DOHH2 (cell line): ENCODE measurements at regions not wholly inside any gene's neighbourhood (a gene's known extent, or its start where the extent isn't known, plus 50 kb on each side); places are given as distances from the start of the nearest gene placed in this dataset.

Source experiments
- H3F3A ChIP-seq: fragments of 200-600 bp; sonication (generic), shearing (Covaris generic); 2 replicates; pipeline ENCODE4 v1.6.0; 2016; ENCODE audit warnings: antibody characterized with exemption, mild to moderate bottlenecking; ENCODE audit not compliant: control insufficient read depth, insufficient read depth
- H3K27ac ChIP-seq: fragments of 200-600 bp; sonication (generic); 2 replicates; pipeline ENCODE4 v1.5.1; 2014; ENCODE audit warnings: low read depth, mild to moderate bottlenecking, low read length, moderate library complexity
- H3K27me3 ChIP-seq: fragments of 200-600 bp; sonication (generic); 2 replicates; pipeline ENCODE4 v1.6.1; 2014; ENCODE audit warnings: mild to moderate bottlenecking, low read length, mixed read lengths; ENCODE audit not compliant: control insufficient read depth
- H3K36me3 ChIP-seq: fragments of 200-600 bp; sonication (generic); 2 replicates; pipeline ENCODE4 v1.6.1; 2014; ENCODE audit warnings: mild to moderate bottlenecking, low read length, moderate library complexity, mixed read lengths; ENCODE audit not compliant: control insufficient read depth
- H3K4me1 ChIP-seq: fragments of 200-600 bp; sonication (generic); 2 replicates; pipeline ENCODE4 v1.6.1; 2014; ENCODE audit warnings: mild to moderate bottlenecking, low read length, mixed read lengths; ENCODE audit not compliant: control insufficient read depth
- H3K4me2 ChIP-seq: fragments of 200-600 bp; sonication (generic); 2 replicates; pipeline ENCODE4 v1.6.0; 2014; ENCODE audit warnings: mild to moderate bottlenecking, low read length, moderate library complexity
- H3K4me3 ChIP-seq: fragments of 200-600 bp; sonication (generic); 2 replicates; pipeline ENCODE4 v1.5.1; 2014; ENCODE audit warnings: mild to moderate bottlenecking, low read length, mixed read lengths
- H3K79me2 ChIP-seq: fragments of 200-600 bp; sonication (generic); 2 replicates; pipeline ENCODE4 v1.6.1; 2014; ENCODE audit warnings: mild to moderate bottlenecking, low read length, mixed read lengths; ENCODE audit not compliant: control insufficient read depth
- H3K9me2 ChIP-seq: fragments of 200-600 bp; sonication (generic); replicated peaks from 2 replicates; pipeline ENCODE4 v1.6.1; 2014; ENCODE audit warnings: mild to moderate bottlenecking, low read length, mixed read lengths; ENCODE audit not compliant: control insufficient read depth
- H3K9me3 ChIP-seq: fragments of 200-600 bp; sonication (generic); 2 replicates; pipeline ENCODE4 v1.6.1; 2014; ENCODE audit warnings: antibody characterized with exemption, low read length, mixed read lengths; ENCODE audit not compliant: control insufficient read depth, insufficient read depth
- H4K20me1 ChIP-seq: fragments of 200-600 bp; sonication (generic); 2 replicates; pipeline ENCODE4 v1.6.0; 2014; ENCODE audit warnings: low read depth, mild to moderate bottlenecking, antibody characterized with exemption, low read length, moderate library complexity; ENCODE audit not compliant: control insufficient read depth, insufficient read depth
- EZH2phosphoT487 ChIP-seq: fragments of 200-600 bp; sonication (generic); IDR thresholded peaks from 2 replicates; pipeline ENCODE4 v1.6.1; 2017; ENCODE audit warnings: borderline replicate concordance, mild to moderate bottlenecking, antibody characterized with exemption, low read length, moderate library complexity, mixed read lengths
- TF ChIP-seq, protein P1 (sequence below): fragments of 200-600 bp; sonication (generic); IDR thresholded peaks from one replicate; pipeline ENCODE4 v1.5.1; 2014; ENCODE audit warnings: antibody characterized with exemption, mild to moderate bottlenecking, low read depth, low read length; ENCODE audit not compliant: poor library complexity, severe bottlenecking

DNA sequence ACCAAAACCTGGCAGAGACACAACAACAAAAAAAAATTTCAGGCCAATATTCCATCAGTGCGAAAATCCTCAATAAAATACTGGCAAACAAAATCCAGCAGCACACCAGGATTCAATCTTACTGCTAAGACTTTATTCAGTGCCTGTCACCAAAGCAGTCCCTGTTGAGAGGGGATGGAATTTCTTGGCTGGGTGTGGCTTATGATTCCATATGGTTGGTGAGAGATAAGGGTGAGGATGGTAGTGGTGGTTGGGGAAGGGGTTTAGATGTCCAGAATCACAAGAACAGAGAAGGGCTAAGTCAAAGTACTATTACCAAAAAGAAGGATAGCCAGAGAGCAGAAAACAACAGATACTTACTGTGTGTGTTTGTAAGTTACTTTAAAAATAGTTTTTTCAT is 152.8 kb upstream of the SLC35B3 start:
- Histone ChIP-seq H3K9me3 (no peaks in the 10 kb centered on the region), H3F3A (no peaks in the 10 kb centered on the region), H4K20me1 (no peaks in the 10 kb centered on the region), H3K79me2 (no peaks in the 10 kb centered on the region), H3K36me3 (no peaks in the 10 kb centered on the region), H3K4me1 (no peaks in the 10 kb centered on the region), H3K9me2 (no peaks in the 10 kb centered on the region), H3K4me3 (no peak overlapping the region), H3K4me2 (no peak overlapping the region), H3K27ac (no peak overlapping the region), H3K27me3 (no peaks in the 10 kb centered on the region)
- no peak for TF ChIP-seq EZH2phosphoT487
- TF ChIP-seq, protein P1, sequence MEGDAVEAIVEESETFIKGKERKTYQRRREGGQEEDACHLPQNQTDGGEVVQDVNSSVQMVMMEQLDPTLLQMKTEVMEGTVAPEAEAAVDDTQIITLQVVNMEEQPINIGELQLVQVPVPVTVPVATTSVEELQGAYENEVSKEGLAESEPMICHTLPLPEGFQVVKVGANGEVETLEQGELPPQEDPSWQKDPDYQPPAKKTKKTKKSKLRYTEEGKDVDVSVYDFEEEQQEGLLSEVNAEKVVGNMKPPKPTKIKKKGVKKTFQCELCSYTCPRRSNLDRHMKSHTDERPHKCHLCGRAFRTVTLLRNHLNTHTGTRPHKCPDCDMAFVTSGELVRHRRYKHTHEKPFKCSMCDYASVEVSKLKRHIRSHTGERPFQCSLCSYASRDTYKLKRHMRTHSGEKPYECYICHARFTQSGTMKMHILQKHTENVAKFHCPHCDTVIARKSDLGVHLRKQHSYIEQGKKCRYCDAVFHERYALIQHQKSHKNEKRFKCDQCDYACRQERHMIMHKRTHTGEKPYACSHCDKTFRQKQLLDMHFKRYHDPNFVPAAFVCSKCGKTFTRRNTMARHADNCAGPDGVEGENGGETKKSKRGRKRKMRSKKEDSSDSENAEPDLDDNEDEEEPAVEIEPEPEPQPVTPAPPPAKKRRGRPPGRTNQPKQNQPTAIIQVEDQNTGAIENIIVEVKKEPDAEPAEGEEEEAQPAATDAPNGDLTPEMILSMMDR, result no peak

DNA sequence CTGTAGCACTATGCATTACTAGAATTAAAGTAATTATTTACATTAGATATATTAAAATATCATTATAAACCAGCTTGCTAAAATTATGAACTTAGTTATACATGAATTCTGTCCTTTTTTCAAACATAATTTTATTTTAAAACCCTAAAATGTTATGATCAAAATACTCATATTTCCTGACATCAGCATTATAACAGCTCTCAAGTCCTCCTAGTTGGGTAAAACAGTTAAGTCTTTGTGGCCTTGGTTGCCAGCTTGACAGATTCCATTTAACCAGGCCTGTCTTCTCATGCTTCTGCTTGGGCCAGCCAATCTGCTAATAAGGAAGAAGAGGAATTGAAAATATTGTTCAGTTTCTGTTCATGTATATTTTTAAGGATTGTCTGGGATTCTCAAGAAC is 147.9 kb upstream of the SLC35B3 start:
- no peak for TF ChIP-seq EZH2phosphoT487
- TF ChIP-seq, protein P1, result no peak
- no peaks in the 10 kb centered on the region for H3F3A ChIP-seq
- no peaks in the 10 kb centered on the region for H3K36me3 ChIP-seq
- H3K27me3 ChIP-seq, result no peaks in the 10 kb centered on the region
- no peak overlapping the region for H3K27ac ChIP-seq
- H3K4me3 ChIP-seq, result no peak overlapping the region
- H4K20me1 ChIP-seq, result no peaks in the 10 kb centered on the region
- no peak overlapping the region for H3K4me2 ChIP-seq
- H3K9me3 ChIP-seq, result no peaks in the 10 kb centered on the region
- H3K4me1 ChIP-seq, result no peaks in the 10 kb centered on the region
- H3K9me2 ChIP-seq, result no peaks in the 10 kb centered on the region
- H3K79me2 ChIP-seq, result no peaks in the 10 kb centered on the region

DNA sequence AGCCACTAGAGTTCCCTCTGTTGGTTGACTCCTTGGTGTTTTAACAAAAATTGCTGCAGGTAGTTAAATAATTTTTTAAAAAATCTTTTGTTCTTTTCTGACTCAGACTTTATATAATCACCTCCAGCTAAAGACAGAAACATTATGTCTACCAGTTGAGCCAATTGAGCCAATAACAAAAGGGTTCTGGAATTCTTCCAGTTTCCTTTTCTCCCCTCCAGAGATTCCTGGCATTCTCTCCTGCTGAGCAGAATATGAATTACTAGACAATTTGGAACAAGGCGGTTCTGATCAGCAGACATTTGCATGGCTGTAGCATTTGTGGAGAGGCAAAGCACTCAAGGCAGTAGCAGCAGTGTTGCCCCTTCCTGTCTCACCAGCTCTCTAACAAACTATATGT is 144.0 kb upstream of the SLC35B3 start:
- Histone ChIP-seq H3K79me2 (no peaks in the 10 kb centered on the region), H3K4me3 (no peak overlapping the region), H3K9me2 (no peaks in the 10 kb centered on the region), H3K27me3 (no peaks in the 10 kb centered on the region), H3F3A (no peaks in the 10 kb centered on the region), H3K36me3 (no peaks in the 10 kb centered on the region), H3K9me3 (no peaks in the 10 kb centered on the region), H3K27ac (no peak overlapping the region), H4K20me1 (no peaks in the 10 kb centered on the region), H3K4me2 (no peak overlapping the region), H3K4me1 (no peaks in the 10 kb centered on the region)
- TF ChIP-seq EZH2phosphoT487, result no peak
- TF ChIP-seq, protein P1, result no peak

DNA sequence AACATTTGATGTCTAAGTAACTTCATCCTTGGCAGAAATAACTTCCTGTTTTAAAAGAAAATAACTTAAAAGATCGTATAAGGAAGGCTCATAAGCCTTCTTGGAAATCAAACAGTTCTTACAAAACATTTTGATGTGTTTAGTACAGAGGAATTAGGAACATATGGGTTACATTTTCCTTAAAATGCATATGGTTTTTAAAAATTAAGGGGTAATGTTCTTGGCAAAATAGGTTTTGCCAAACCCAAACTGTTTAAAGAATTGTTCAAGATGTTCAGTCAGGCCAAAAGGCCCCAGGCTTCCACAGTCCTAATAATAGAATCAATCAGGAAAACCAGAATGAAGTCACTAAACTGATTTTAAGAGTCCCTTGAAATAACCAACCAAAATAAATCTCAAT is 142.7 kb upstream of the SLC35B3 start:
- H3K36me3 ChIP-seq, result no peaks in the 10 kb centered on the region
- no peak overlapping the region for H3K4me3 ChIP-seq
- H3F3A ChIP-seq, result no peaks in the 10 kb centered on the region
- no peaks in the 10 kb centered on the region for H3K9me2 ChIP-seq
- no peaks in the 10 kb centered on the region for H4K20me1 ChIP-seq
- no peak overlapping the region for H3K4me2 ChIP-seq
- TF ChIP-seq, protein P1, result no peak
- TF ChIP-seq EZH2phosphoT487, result no peak
- H3K9me3 ChIP-seq, result no peaks in the 10 kb centered on the region
- H3K4me1 ChIP-seq, result no peaks in the 10 kb centered on the region
- no peaks in the 10 kb centered on the region for H3K79me2 ChIP-seq
- no peaks in the 10 kb centered on the region for H3K27me3 ChIP-seq
- H3K27ac ChIP-seq, result no peak overlapping the region
